ENCODE measurements at regions not wholly inside any gene's neighbourhood (a gene's known extent, or its start where the extent isn't known, plus 50 kb on each side); places are given as distances from the start of the nearest gene placed in this dataset.

DNA sequence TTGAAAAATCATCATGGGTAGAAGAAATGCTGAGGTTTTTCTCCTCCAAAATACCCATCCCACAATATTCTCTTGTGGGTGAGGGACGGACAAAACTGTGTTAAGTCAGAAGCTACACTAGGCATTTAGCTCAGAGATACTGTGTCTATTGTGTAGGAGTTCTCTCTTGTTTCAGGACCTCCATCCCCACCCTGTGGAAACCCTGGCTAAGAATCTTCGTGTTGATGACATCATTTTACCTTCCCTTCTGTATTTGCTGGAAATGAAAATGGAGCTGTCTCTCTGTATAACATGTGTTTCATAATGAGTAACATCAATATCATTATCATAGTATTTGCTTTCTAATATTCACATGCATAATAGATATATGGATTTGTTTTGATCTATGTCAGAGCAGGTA lies 1193.0 kb upstream of the CITED2 start:
- Histone ChIP-seq H3K27me3 (ENCODE audit: low read depth) (no peaks in the 10 kb centered on the region), H3K27ac (no peak overlapping the region), H3K4me1 (no peaks in the 10 kb centered on the region), H3K9me3 (no peaks in the 10 kb centered on the region), H3K36me3 (no peaks in the 10 kb centered on the region), H3K4me3 (no peak overlapping the region)
- TF ChIP-seq, protein P1, sequence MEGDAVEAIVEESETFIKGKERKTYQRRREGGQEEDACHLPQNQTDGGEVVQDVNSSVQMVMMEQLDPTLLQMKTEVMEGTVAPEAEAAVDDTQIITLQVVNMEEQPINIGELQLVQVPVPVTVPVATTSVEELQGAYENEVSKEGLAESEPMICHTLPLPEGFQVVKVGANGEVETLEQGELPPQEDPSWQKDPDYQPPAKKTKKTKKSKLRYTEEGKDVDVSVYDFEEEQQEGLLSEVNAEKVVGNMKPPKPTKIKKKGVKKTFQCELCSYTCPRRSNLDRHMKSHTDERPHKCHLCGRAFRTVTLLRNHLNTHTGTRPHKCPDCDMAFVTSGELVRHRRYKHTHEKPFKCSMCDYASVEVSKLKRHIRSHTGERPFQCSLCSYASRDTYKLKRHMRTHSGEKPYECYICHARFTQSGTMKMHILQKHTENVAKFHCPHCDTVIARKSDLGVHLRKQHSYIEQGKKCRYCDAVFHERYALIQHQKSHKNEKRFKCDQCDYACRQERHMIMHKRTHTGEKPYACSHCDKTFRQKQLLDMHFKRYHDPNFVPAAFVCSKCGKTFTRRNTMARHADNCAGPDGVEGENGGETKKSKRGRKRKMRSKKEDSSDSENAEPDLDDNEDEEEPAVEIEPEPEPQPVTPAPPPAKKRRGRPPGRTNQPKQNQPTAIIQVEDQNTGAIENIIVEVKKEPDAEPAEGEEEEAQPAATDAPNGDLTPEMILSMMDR (IDR thresholded peaks at IDR 0.05): no peak
- DNase-seq: no peak
- intact Hi-C loops (cut with DNase I): no loop called here
- ATAC-seq: no peak

DNA sequence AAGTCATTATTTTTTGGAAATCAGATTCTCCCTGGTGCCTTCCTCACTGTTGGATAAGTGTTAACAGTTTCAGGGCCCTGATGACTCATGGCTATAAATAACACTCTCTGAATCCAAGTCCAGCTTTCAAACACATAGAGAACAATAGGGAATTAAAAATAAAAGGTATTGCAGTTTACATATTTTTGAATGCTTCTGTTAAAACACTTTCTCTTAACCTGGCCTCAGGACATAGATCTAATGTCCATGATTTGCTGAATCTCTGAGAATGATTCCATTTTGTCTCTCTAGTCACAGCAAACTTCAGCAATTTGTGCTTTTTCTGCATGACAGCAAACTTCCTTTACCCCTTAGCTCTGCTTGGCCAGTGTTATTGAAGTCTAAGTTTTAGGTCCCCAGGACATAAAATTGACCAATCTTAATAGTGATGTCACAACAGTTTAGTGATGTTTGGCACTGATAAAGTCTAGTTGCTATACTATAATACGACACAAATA lies 1192.4 kb upstream of the CITED2 start:
- no peak for ATAC-seq
- DNase-seq: no peak
- TF ChIP-seq, protein P1 (IDR thresholded peaks at IDR 0.05): no peak
- no peaks in the 10 kb centered on the region for H3K4me1 ChIP-seq
- no peak overlapping the region for H3K4me3 ChIP-seq
- no peaks in the 10 kb centered on the region for H3K27me3 ChIP-seq (ENCODE audit: low read depth)
- H3K9me3 ChIP-seq: no peaks in the 10 kb centered on the region
- H3K36me3 ChIP-seq: no peaks in the 10 kb centered on the region
- no peak overlapping the region for H3K27ac ChIP-seq
- intact Hi-C loops (cut with DNase I): no loop called here

DNA sequence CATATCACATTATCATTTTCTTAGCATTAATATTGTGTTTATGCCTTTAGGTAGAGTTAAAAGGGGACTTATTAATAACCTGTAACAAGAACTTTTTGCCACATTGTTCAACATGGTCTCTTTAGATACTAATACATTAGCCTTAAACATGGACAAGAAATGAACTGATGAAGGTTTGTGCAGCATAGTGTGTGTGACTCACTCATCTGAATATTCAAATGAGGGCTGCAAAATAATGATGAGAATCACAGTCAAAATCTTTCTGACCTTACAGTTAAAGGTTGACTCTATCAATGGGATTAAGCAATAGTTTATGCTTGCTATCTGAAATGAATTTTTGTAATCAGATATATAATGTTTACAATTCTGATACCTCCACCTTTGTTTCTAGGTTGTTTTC lies 1189.3 kb upstream of the CITED2 start:
- ATAC-seq (no peak), DNase-seq (no peak)
- no peaks in the 10 kb centered on the region for H3K27me3 ChIP-seq (ENCODE audit: low read depth)
- no peaks in the 10 kb centered on the region for H3K36me3 ChIP-seq
- H3K27ac ChIP-seq: no peak overlapping the region
- no peaks in the 10 kb centered on the region for H3K9me3 ChIP-seq
- intact Hi-C loops (cut with DNase I): no loop called here
- TF ChIP-seq, protein P1 (IDR thresholded peaks at IDR 0.05): no peak
- H3K4me1 ChIP-seq: no peaks in the 10 kb centered on the region
- no peak overlapping the region for H3K4me3 ChIP-seq

DNA sequence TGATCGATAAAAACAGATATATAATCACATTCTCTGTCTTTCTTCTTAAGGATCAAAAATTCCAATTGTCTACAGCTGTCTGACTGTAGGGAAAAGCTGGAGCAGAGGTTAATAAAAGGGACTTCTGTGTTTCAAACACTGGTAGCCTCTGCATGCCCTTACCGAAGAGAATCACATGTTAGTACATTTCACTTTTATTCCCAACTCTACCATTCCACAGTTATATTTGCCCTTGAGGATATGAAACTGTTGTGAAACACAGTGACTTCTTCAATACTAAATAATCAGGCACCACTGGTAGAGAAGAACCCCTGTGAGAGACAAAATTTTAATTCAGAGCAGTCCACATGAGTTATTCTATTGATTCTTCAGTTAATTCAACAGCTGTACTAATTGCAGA lies 1187.3 kb upstream of the CITED2 start:
- Histone ChIP-seq H3K27me3 (ENCODE audit: low read depth) (no peaks in the 10 kb centered on the region), H3K27ac (no peak overlapping the region), H3K36me3 (no peaks in the 10 kb centered on the region), H3K9me3 (no peaks in the 10 kb centered on the region), H3K4me1 (no peaks in the 10 kb centered on the region), H3K4me3 (no peak overlapping the region)
- intact Hi-C loops (cut with DNase I): no loop called here
- DNase-seq (no peak), ATAC-seq (no peak)
- TF ChIP-seq, protein P1 (IDR thresholded peaks at IDR 0.05): no peak

DNA sequence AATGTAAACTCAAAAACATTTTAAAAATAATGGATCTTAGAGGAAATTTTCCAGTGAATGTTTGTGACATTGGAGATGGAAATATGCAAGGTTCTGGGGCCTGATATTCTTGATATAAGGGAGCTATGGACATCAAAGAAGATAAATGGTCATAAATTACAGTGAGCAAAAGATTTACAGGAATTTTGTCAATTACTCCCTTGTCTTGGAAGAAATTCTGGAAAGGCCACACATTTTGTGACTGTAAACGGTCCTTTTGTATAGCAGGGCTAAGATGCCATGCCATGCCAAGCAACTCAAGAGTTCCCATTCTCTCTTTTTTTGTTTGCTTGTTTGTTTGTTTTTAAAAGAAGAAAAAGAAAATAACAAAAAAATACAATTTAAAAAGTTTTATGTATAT lies 1186.2 kb upstream of the CITED2 start:
- H3K27ac ChIP-seq: no peak overlapping the region
- intact Hi-C loops (cut with DNase I): no loop called here

More for the DNA sequence above, 1186.2 kb upstream of the CITED2 start:
- TF ChIP-seq, protein P1 (IDR thresholded peaks at IDR 0.05): no peak
- no peak overlapping the region for H3K4me3 ChIP-seq
- H3K36me3 ChIP-seq: no peaks in the 10 kb centered on the region
- H3K4me1 ChIP-seq: no peaks in the 10 kb centered on the region
- no peaks in the 10 kb centered on the region for H3K9me3 ChIP-seq
- ATAC-seq (no peak), DNase-seq (no peak)
- H3K27me3 ChIP-seq (ENCODE audit: low read depth): no peaks in the 10 kb centered on the region

Measured in lower lobe of right lung (tissue), 2 donors.